Ovary (tissue), 7 donors: ENCODE measurements at regions not wholly inside any gene's neighbourhood (a gene's known extent, or its start where the extent isn't known, plus 50 kb on each side); places are given as distances from the start of the nearest gene placed in this dataset.

Source experiments
- DNase-seq, 5 donors: peaks; one replicate each; pipeline ENCODE4 v3.0.0-alpha.2; 2019 to 2020
- H3K27ac ChIP-seq, 2 donors: fragments of 200-600 bp; one replicate each; pipeline versions ENCODE4 v1.5.1 to v1.8.0; 2019 to 2022
- H3K27me3 ChIP-seq: fragments of 200-600 bp; one replicate; pipeline ENCODE4 v1.8.0; 2022
- H3K36me3 ChIP-seq: fragments of 200-600 bp; sonication (generic); one replicate; pipeline ENCODE4 v1.5.1; 2019
- H3K4me1 ChIP-seq: one replicate; pipeline ENCODE4 v1.8.1; 2013; ENCODE audit warnings: mild to moderate bottlenecking, moderate library complexity; ENCODE audit not compliant: insufficient read depth
- H3K4me3 ChIP-seq: fragments of 200-600 bp; sonication (generic); one replicate; pipeline ENCODE4 v1.5.1; 2017
- H3K9me3 ChIP-seq, 2 donors: fragments of 200-600 bp in 1 of 2; sonication (generic) in 1 of 2; one replicate each; pipeline versions ENCODE4 v1.5.1 to v1.8.1; 2013 to 2019; ENCODE audit warnings: mild to moderate bottlenecking in 1 of 2, moderate library complexity in 1 of 2
- CTCF ChIP-seq, 3 donors: fragments of 450-650 bp in 2 of 3; fragments of 200-600 bp in 1 of 3; IDR thresholded peaks; one replicate each; pipeline versions ENCODE4 v1.5.1 to v1.8.0; 2016 to 2022; ENCODE audit warnings: antibody characterized with exemption in 3 of 3, mild to moderate bottlenecking in 1 of 3
- EP300 ChIP-seq: sonication (generic); formaldehyde crosslinking; IDR thresholded peaks from one replicate; pipeline ENCODE4 v1.6.1; 2017; ENCODE audit warnings: antibody characterized with exemption
- POLR2A ChIP-seq: fragments of 450-650 bp; IDR thresholded peaks from one replicate; pipeline ENCODE4 v1.6.1; 2017; ENCODE audit warnings: antibody characterized with exemption, mild to moderate bottlenecking, moderate library complexity
- WGBS, 3 donors: extraction: QIAGEN DNeasy Blood & Tissue Kit in 1 of 3; methylation state at CpG; one replicate each; pipeline versions ENCODE4 v1.1.5 to v1.1.7; 2013 to 2017; 5-methylcytosine and 5-hydroxymethylcytosine counted together
- intact Hi-C, 4 donors: fragments of 100-400 bp; cut with DNase I; formaldehyde crosslinking; loops; one replicate each; pipeline versions ENCODE4 v1.11.0 to v1.15.1; 2022 to 2023
- donor health status: DM: no; HTN: no; CAD: no; lungs with moderate emphysema.
- donor health status: DM: no; HTN: no; CAD: no.
- donor health status: Bipolar disorder and iron deficiency.
- donor health status: DM: no; HTN: no; CAD: no.
- donor health status: DM: yes; HTN: yes; CAD: no.

- 93 to 100% (median 96%) methylated on average over 5 of the region's 5 CpGs for WGBS, 3 donors
Observed at GRCh38 chr14:61112506-61112905, 131.5 kb downstream of the SLC38A6 start.

GRCh38 chr14:61111731-61112130 lies 130.7 kb downstream of the SLC38A6 start:
- no peak overlapping the region for H3K4me3 ChIP-seq
- intact Hi-C loops: no loop called here
- 94 to 97% (median 94%) methylated on average over 5 of the region's 5 CpGs for WGBS, 3 donors
- H3K27me3 ChIP-seq: no peaks in the 10 kb centered on the region
- H3K4me1 ChIP-seq: no peaks in the 10 kb centered on the region
- no peak overlapping the region for H3K27ac ChIP-seq
- no peaks in the 10 kb centered on the region for H3K36me3 ChIP-seq
- no peak for DNase-seq
- no peak for TF ChIP-seq POLR2A
- no peak for TF ChIP-seq CTCF (IDR thresholded peaks at IDR 0.05)
- no peak for TF ChIP-seq EP300
- H3K9me3 ChIP-seq: no peaks in the 10 kb centered on the region

More at GRCh38 chr14:61112506-61112905, 131.5 kb downstream of the SLC38A6 start:
- no peak for TF ChIP-seq POLR2A
- TF ChIP-seq CTCF (IDR thresholded peaks at IDR 0.05): no peak
- TF ChIP-seq EP300: no peak
- intact Hi-C loops: no loop called here
- H3K4me3 ChIP-seq: no peak overlapping the region
- H3K36me3 ChIP-seq: no peaks in the 10 kb centered on the region
- H3K27ac ChIP-seq: no peak overlapping the region
- H3K4me1 ChIP-seq: no peaks in the 10 kb centered on the region
- no peaks in the 10 kb centered on the region for H3K9me3 ChIP-seq
- no peaks in the 10 kb centered on the region for H3K27me3 ChIP-seq
- no peak for DNase-seq

DNA sequence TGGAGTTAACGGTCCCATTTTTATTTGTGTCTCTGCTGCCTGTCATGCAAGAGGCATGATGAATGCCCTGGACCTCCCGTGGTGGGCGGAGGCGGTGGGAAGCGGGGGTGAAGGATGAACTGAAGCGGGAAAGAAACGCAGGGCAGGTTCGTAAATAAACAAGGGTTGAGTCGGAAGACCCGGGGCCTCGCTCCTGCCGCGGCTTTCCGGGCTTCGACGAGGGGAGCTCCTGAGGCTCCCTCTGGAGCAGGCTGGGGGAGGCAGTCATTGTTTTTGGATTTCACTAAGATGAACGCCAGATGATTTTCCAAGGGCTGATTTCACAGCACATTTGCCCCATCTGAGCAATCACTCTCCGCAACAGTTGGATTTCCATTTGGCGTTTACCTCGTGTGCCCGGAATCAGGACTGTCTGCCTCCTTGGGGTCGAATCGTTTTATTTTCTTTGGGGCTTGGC lies 130.2 kb downstream of the SLC38A6 start:
- H3K9me3 ChIP-seq: no peaks in the 10 kb centered on the region
- intact Hi-C loops: no loop called here
- no peaks in the 10 kb centered on the region for H3K27me3 ChIP-seq
- 6 to 23% (median 7%) methylated on average over 23 of the region's 23 CpGs for WGBS, 3 donors
- no peak overlapping the region for H3K27ac ChIP-seq
- H3K4me3 ChIP-seq: no peak overlapping the region
- TF ChIP-seq EP300: no peak
- no peak for DNase-seq
- H3K36me3 ChIP-seq: no peaks in the 10 kb centered on the region
- H3K4me1 ChIP-seq: no peaks in the 10 kb centered on the region

- Histone ChIP-seq H3K4me1 (no peaks in the 10 kb centered on the region), H3K9me3 (no peaks in the 10 kb centered on the region), H3K36me3 (no peaks in the 10 kb centered on the region), H3K27ac (no peak overlapping the region), H3K27me3 (no peaks in the 10 kb centered on the region), H3K4me3 (no peak overlapping the region)
- DNase-seq: no peak
- TF ChIP-seq CTCF (IDR thresholded peaks at IDR 0.05) (no peak), POLR2A (no peak), EP300 (no peak)
- intact Hi-C loops: no loop called here
- WGBS, 3 donors: 71 to 80% (median 75%) methylated on average over 9 of the region's 9 CpGs
Observed at GRCh38 chr14:61110316-61111082, 129.5 kb downstream of the SLC38A6 start.

- intact Hi-C loops: no loop called here
- H3K4me1 ChIP-seq: no peaks in the 10 kb centered on the region
- no peak for DNase-seq
- no peaks in the 10 kb centered on the region for H3K27me3 ChIP-seq
- no peak overlapping the region for H3K4me3 ChIP-seq
- H3K36me3 ChIP-seq: no peaks in the 10 kb centered on the region
- TF ChIP-seq POLR2A (no peak), EP300 (no peak), CTCF (IDR thresholded peaks at IDR 0.05) (no peak)
- WGBS, 3 donors: 83% methylated on average over 3 of the region's 3 CpGs
- H3K9me3 ChIP-seq: no peaks in the 10 kb centered on the region
- H3K27ac ChIP-seq: no peak overlapping the region
Observed at GRCh38 chr14:61109288-61109687, 128.2 kb downstream of the SLC38A6 start.
